ENCODE measurements at regions not wholly inside any gene's neighbourhood (a gene's known extent, or its start where the extent isn't known, plus 50 kb on each side); places are given as distances from the start of the nearest gene placed in this dataset.

GRCh38 chr2:18701546-18701945, 112.2 kb upstream of the NT5C1B start:
- no peak for DNase-seq

GRCh38 chr2:18690342-18690741, 101.0 kb upstream of the NT5C1B start:
- DNase-seq, result no peak

DNA sequence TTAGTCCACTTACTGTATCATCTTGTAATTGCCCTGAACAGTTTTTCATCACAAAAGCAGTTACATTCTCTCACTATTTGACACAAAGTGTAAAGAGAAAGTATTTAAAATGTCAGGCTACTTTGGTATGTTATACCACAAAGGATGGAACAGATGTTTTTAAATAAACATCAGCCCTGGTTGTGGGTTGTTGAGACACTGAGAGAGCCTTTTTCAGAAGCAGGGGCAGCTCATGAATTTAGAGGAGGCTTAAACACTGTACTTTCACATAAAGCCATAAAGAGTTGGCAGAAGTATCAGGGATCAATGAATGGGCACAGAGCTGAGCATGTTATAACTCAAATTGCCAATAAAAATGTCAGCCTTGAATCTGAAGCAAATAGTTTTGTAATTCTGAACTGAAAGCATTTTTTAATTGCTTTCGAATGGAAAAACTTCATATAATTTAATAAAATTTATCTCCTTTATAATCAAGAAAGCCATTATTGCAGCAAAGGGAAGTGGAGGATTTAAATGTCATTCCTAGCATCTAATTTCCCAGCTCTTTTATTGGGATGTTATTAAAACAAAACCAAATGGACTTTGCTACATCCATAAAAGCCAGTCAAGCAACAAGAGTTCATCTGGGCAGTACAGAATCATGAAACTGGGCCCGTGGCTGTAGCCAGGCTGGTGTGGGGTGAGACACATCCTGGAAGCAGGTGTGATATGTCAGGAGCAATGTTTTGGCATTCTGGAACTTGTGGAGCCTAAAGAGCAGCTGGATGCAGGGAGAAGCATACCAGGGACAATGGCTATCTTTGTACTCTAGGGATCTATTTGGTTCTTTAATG, 95.1 kb upstream of the NT5C1B start:
- no peak for DNase-seq

DNA sequence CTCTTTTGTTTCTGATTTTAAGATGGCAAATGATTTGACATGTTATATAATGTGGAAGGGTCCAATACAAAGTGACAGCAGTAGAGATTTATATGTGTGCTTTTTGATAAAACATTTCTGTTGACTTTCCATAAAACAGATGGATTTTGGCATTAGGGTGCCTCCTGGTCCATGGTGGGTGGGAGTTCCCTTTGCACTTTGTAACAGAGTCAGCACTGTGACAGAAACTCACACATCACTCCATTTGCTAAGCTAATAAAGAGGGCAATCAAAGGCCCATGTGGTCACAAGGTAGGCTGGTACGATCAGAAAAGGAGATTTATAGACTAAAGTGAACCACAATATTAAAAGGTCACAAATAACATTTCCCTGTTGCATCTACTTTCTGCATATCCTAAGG, 93.3 kb upstream of the NT5C1B start:
- DNase-seq, result no peak

GRCh38 chr2:18677280-18677679, 87.9 kb upstream of the NT5C1B start:
- DNase-seq, result no peak

DNA sequence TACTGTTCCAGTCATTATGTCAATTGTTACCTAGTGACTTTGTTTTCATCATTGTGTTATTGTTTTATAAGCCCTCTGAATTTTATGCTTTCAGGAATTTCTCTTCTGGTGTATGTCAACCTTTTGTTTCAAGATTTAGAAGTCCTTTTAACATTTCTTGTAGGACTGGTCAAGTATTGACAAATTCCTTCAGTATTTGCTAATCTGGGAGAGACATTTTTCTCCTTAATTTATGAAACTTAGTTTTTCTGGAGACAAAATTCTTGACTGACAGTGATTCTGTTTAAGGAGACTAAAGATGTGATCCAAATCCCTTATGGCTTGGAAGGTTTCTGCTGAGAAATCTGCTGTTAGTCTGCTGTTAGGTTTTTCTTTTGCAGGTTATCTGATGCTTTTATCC, 84.9 kb upstream of the NT5C1B start:
- no peak for DNase-seq

GRCh38 chr2:18671363-18671762, 82.0 kb upstream of the NT5C1B start:
- DNase-seq, result no peak

DNA sequence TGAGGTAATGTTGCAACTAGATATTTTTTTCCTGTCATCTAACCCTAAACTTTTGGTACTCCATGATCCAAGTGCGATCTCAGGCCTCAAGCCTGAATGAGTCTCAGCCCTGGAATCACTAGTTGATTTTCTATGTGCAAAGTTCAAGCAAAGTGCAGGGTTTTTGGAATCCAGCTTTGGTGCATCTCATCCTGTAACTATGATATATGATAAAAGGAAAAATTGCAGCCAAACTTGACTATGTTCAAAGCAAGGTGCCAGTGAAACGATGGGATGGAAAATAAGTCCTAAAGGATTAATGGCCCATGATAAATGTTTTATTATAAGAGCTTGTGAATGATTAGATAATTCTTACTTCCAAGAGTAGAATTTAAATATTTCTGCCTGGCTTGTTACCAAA, 78.9 kb upstream of the NT5C1B start:
- DNase-seq, result no peak

- no peak for DNase-seq
Observed at GRCh38 chr2:18664421-18664820, 75.1 kb upstream of the NT5C1B start.

- DNase-seq, result no peak
Observed at GRCh38 chr2:18663861-18664260, 74.5 kb upstream of the NT5C1B start.

GRCh38 chr2:18662689-18663088, 73.3 kb upstream of the NT5C1B start:
- no peak for DNase-seq

DNA sequence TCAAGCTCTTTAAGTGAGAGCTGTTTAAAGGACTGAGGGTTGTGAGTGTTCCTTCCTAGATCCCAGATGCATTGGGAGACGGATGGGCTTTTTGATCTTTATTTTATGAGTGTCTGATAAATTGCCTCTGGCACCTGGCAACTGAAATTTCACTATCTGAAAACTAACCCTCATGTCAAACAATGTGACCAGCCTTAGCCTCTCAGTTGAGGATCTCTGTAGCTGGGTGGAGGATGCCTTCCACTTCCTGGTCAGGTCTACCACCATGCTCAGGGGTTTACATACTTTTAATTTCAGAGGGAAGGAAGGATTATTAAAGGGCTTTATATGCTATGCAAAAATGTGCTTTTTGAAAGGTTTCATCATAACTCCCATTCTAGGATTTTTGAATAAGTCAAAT, 70.5 kb upstream of the NT5C1B start:
- no peak for DNase-seq

- peak; percentile 2 for DNase-seq
Observed at GRCh38 chr2:18656048-18656447, 66.7 kb upstream of the NT5C1B start.

DNA sequence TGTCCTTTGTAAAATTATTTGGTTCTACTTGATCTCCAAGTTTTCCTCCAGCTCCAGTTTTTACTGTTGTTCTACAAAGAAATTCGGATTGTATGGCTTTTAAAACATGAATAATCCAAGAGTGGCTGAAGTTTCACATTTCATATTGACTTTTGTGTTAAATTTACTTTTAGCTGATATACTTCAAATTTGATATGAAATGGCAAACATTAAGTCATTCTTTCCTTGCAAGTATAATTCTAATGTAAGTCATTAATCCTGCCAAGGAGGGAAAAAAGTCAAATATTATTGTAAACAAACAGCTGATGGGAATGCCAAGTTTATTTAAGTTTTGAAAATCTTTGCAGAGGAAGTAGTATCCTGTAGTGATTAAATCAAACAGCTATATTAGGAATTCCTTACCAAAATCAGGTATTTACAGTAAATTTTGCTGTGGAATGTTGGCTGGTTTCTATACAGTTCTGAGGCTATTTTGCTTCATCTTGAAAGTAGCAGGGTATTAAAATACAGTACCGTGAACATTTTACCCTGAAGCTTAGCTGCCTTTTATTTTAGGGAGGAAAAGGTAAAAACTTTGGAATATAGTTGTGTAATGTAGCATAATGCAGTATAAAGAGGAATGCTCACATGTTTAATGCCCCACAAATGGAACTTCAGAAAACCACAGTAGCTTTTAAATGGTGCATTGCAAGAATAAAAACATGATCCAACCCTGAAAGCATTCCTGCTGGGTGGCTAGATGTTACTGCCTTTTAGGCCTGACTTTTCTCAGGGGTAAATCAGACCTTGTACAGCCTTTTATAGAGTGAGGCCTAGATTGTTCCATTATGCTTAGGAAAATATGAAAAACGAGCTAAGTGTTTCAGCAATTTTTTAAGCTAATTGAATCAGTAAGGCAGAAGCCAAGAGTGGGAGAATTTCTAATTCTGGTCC, 62.7 kb upstream of the NT5C1B start:
- DNase-seq, result no peak

- DNase-seq, result no peak
Observed at GRCh38 chr2:18650221-18650620, 60.9 kb upstream of the NT5C1B start.

DNA sequence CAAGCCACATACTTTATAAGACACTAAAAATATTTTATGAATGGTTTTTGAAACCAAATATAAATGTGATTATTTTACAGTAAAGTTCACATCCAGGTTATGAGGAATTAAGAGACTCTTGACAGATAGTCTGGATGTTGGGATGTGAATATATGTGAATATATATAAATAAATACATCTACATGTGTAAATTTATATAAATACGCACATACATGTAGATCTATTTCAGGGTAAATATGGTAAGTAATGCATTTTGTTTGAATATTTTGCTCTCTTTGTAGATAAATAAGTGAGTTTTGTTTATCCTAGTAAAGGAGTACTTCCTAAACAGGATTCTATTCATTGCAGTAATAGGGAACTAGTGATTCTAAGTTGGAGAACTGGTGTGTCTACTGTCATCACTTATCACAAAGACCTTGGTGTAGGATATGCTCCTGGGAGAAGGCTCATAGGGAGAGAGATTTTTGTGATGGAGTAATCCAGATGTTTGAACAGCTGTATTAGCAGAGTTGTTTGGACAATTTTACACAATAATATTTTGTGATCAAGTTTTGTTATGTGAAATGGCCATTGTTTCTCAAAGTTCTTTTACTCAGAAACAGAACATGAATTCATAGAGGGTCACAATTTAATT, 60.2 kb upstream of the NT5C1B start:
- no peak for DNase-seq

GRCh38 chr2:18648161-18648560, 58.8 kb upstream of the NT5C1B start:
- no peak for DNase-seq

DNA sequence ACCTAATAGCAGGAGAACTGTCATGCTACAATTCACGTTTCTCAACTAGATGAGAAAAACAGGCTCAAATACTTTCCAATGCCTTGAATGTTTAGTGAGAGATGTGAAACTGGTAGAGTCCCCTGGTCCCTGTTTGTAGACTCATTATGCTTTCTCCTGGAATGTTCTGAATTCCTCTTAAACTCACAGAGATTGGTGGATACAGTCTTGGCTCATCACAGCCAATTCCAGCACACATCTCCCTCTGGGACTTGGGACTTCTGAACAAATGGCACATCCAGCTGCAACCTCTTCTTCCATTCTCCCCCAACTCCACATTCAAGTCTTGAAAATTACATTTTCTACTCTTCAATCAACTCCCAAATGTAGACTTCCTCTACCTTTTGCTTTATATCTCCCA, 58.4 kb upstream of the NT5C1B start:
- DNase-seq, result no peak

GRCh38 chr2:18645315-18645714, 55.9 kb upstream of the NT5C1B start:
- no peak for DNase-seq

DNA sequence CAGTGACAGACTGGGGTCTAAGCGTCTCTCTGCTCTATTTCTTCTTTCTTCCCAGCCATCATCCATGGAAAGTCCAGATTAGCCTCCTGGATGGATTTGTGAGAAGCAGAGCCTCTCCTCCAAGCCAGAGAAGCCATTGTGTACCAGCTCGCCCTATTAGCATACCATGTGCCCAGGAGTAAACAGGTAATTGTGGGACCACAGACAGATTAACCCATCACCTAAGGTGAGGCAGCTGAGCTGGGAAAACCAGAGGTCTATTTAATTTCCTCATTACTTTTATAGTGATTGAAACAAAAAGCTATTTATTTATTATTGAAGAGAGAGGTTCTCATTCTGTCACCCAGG, 54.7 kb upstream of the NT5C1B start:
- DNase-seq, result no peak

DNA sequence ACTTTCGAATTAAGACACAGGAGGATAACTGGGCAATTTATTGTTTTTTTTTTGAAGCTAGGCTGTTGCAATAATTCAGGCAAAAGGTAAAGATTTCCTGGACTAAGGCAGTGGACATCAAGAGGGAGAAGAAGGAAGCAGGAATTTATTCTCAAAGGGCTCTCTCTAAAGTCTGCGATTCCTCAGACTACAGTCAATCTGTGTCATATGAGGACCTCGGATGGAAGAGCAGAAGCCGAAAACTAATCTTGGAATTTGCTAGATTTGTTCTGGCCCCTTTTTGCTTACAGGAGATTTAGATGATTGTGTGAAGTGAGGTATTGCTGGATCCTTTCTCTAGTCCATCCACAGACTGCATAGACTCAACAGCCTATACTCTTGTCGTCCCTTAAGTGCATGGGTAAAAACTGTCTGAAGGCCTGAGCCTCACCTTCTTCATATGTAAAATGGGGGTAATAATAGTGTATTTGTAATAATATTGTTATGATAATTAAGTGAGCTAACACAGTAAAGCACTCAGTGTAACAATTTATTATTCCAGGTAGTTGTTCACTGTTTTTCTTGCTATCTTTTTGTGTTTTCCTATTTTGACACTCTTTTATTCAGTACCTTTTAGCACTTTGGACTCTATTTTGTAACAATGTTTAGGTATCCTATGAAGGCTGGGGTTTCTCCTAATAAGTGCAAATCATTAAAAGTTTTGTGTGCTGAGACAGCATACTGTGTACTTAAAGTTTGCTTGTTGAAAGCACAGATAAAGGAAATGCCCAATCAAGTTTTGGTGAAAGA, 54.2 kb upstream of the NT5C1B start:
- no peak for DNase-seq

DNA sequence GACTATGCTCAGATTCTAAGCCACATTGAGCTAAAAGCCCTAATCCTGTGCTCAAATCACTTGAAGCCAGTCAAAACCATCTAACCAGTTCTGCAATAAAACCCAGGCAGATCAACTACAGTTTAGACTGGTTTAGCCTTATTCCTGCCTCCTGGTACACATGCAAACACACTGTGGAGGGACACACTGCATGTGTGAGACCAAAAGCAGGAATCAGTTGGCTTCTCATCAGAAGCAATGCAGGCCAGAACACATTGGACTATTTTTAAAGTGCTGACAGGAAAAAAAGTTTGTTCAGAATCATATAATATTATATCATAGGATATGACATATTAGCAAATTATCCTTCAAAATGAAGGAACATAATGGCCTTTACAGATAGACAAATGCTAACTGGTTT, 52.5 kb upstream of the NT5C1B start:
- no peak for DNase-seq

All from NCI-H1417 treated with DMSO at 0.1 percent for 48 hours (cell line).